Small intestine (tissue), 7 donors: ENCODE measurements at regions not wholly inside any gene's neighbourhood (a gene's known extent, or its start where the extent isn't known, plus 50 kb on each side); places are given as distances from the start of the nearest gene placed in this dataset.
"Not testable (repeated sequence)": the region's sequence is repeated elsewhere in the genome, so short reads cannot be mapped to it uniquely, and the experiment has no call there.

Experiments used
- DNase-seq, 2 donors: peaks; one replicate each; pipeline versions ENCODE4 v3.0.0 to v3.0.0-alpha.2; 2013
- FAIRE-seq: peaks from 2 replicates; lab custom pipeline; 2012; peaks lifted over from hg19 to GRCh38; lab: Jason Lieb, UNC
- H3K27ac ChIP-seq, 3 donors: one replicate each; pipeline ENCODE4 v1.5.1; 2013; ENCODE audit warnings: low read length in 2 of 3, mild to moderate bottlenecking in 2 of 3, control low read depth in 1 of 3, inconsistent platforms in 1 of 3, low read depth in 1 of 3, moderate library complexity in 1 of 3
- H3K27me3 ChIP-seq, 3 donors: one replicate each; pipeline ENCODE4 v1.6.1; 2013; ENCODE audit warnings: low read length in 3 of 3, inconsistent platforms in 1 of 3; ENCODE audit not compliant: control insufficient read depth in 3 of 3, insufficient read depth in 3 of 3
- H3K36me3 ChIP-seq, 3 donors: one replicate each; pipeline ENCODE4 v1.6.1; 2013; ENCODE audit warnings: low read length in 3 of 3, inconsistent platforms in 1 of 3, low read depth in 1 of 3, mild to moderate bottlenecking in 1 of 3, moderate library complexity in 1 of 3; ENCODE audit not compliant: control insufficient read depth in 3 of 3, insufficient read depth in 2 of 3
- H3K4me1 ChIP-seq, 3 donors: one replicate each; pipeline ENCODE4 v1.6.1; 2013; ENCODE audit warnings: low read length in 2 of 3, inconsistent platforms in 1 of 3, low read depth in 1 of 3, mild to moderate bottlenecking in 1 of 3, moderate library complexity in 1 of 3; ENCODE audit not compliant: control insufficient read depth in 3 of 3, insufficient read depth in 2 of 3
- H3K4me3 ChIP-seq, 3 donors: one replicate each; pipeline ENCODE4 v1.5.1; 2013; ENCODE audit warnings: low read length in 3 of 3, control low read depth in 1 of 3, inconsistent platforms in 1 of 3, low read depth in 1 of 3, mild to moderate bottlenecking in 1 of 3, moderate library complexity in 1 of 3
- H3K9me3 ChIP-seq, 2 donors: one replicate each; pipeline ENCODE4 v1.6.1; 2013; ENCODE audit warnings: low read depth in 1 of 2, low read length in 1 of 2; ENCODE audit not compliant: control insufficient read depth in 2 of 2, insufficient read depth in 1 of 2
- WGBS, 3 donors: extraction: QIAGEN DNeasy Blood & Tissue Kit; methylation state at CpG; one replicate each; pipeline ENCODE4 v1.1.7; 2013; 5-methylcytosine and 5-hydroxymethylcytosine counted together
- donor health status: healthy with polysubstance abuse.
- donor health status: control.
- donor health status: control.
- donor health status: Bipolar disorder and iron deficiency.
- donor health status: healthy.

GRCh38 chr4:123017636-123018395 is 95.4 kb upstream of the NUDT6 start:
- Histone ChIP-seq H3K27ac (no peak overlapping the region), H3K4me3 (no peak overlapping the region), H3K36me3 (peaks cover 0 to 3% (median 0%) of the 10 kb centered on the region in 3 donors), H3K9me3 (no peaks in the 10 kb centered on the region), H3K4me1 (no peaks in the 10 kb centered on the region), H3K27me3 (no peaks in the 10 kb centered on the region)
- no peak for FAIRE-seq
- no peak for DNase-seq
- 70 to 88% (median 84%) methylated on average over 3 of the region's 3 CpGs for WGBS, 3 donors

- no peaks in the 10 kb centered on the region for H3K4me1 ChIP-seq
- H3K27ac ChIP-seq, result no peak overlapping the region
- peaks cover 0 to 3% (median 0%) of the 10 kb centered on the region in 3 donors for H3K36me3 ChIP-seq
- DNase-seq (no peak), FAIRE-seq (no peak)
- H3K27me3 ChIP-seq, result no peaks in the 10 kb centered on the region
- no peak overlapping the region for H3K4me3 ChIP-seq
- WGBS, 3 donors, result 61 to 68% (median 64%) methylated on average over 3 of the region's 3 CpGs
- no peaks in the 10 kb centered on the region for H3K9me3 ChIP-seq
Measured at GRCh38 chr4:123018396-123018775, 96.0 kb upstream of the NUDT6 start.

GRCh38 chr4:123020285-123020684 is 97.9 kb upstream of the NUDT6 start:
- no peaks in the 10 kb centered on the region for H3K4me1 ChIP-seq
- no peaks in the 10 kb centered on the region for H3K27me3 ChIP-seq
- peaks cover 0 to 2% of the 10 kb centered on the region in 2 donors for H3K9me3 ChIP-seq
- H3K36me3 ChIP-seq, result peaks cover 0 to 5% (median 0%) of the 10 kb centered on the region in 3 donors
- FAIRE-seq (no peak), DNase-seq (no peak)
- WGBS, 3 donors, result 96 to 98% (median 98%) methylated on average over 11 of the region's 11 CpGs
- no peak overlapping the region for H3K4me3 ChIP-seq
- H3K27ac ChIP-seq, result no peak overlapping the region

GRCh38 chr4:123023647-123024046 is 101.2 kb upstream of the NUDT6 start:
- Histone ChIP-seq H3K4me1 (no peaks in the 10 kb centered on the region), H3K27me3 (no peaks in the 10 kb centered on the region), H3K36me3 (peaks cover 0 to 5% (median 0%) of the 10 kb centered on the region in 3 donors), H3K27ac (no peak overlapping the region), H3K4me3 (no peak overlapping the region), H3K9me3 (peaks cover 0 to 2% of the 10 kb centered on the region in 2 donors)
- WGBS, 3 donors, result 97 to 100% (median 98%) methylated on average over 15 of the region's 15 CpGs
- DNase-seq (no peak), FAIRE-seq (no peak)

GRCh38 chr4:123024710-123025109 is 102.3 kb upstream of the NUDT6 start:
- peaks cover 0 to 2% of the 10 kb centered on the region in 2 donors for H3K9me3 ChIP-seq
- no peaks in the 10 kb centered on the region for H3K27me3 ChIP-seq
- peaks cover 0 to 7% (median 0%) of the 10 kb centered on the region in 3 donors for H3K36me3 ChIP-seq
- no peaks in the 10 kb centered on the region for H3K4me1 ChIP-seq
- no peak for DNase-seq
- WGBS, 3 donors, result 72 to 81% (median 76%) methylated on average over 6 of the region's 6 CpGs
- H3K27ac ChIP-seq, result no peak overlapping the region
- FAIRE-seq, result no peak
- H3K4me3 ChIP-seq, result no peak overlapping the region

- Histone ChIP-seq H3K9me3 (peaks cover 0 to 2% of the 10 kb centered on the region in 2 donors), H3K27me3 (no peaks in the 10 kb centered on the region), H3K4me3 (no peak overlapping the region), H3K27ac (no peak overlapping the region), H3K36me3 (peaks cover 0 to 5% (median 0%) of the 10 kb centered on the region in 3 donors), H3K4me1 (no peaks in the 10 kb centered on the region)
- DNase-seq, result no peak
- FAIRE-seq, result no peak
- 87 to 92% (median 87%) methylated on average over 4 of the region's 4 CpGs for WGBS, 3 donors
Measured at GRCh38 chr4:123025398-123025797, 103.0 kb upstream of the NUDT6 start.

GRCh38 chr4:123026015-123026414 is 103.6 kb upstream of the NUDT6 start:
- not testable (repeated sequence) for FAIRE-seq, H3K4me1 ChIP-seq, DNase-seq, H3K36me3 ChIP-seq, H3K27ac ChIP-seq, H3K27me3 ChIP-seq, H3K9me3 ChIP-seq, H3K4me3 ChIP-seq
- 62 to 70% (median 67%) methylated on average over 2 of the region's 2 CpGs for WGBS, 3 donors

- no peak overlapping the region for H3K4me3 ChIP-seq
- peaks cover 0 to 2% (median 0%) of the 10 kb centered on the region in 3 donors for H3K36me3 ChIP-seq
- FAIRE-seq (no peak), DNase-seq (no peak)
- H3K27me3 ChIP-seq, result no peaks in the 10 kb centered on the region
- no peaks in the 10 kb centered on the region for H3K4me1 ChIP-seq
- 75 to 96% (median 94%) methylated on average over 2 of the region's 2 CpGs for WGBS, 3 donors
- no peak overlapping the region for H3K27ac ChIP-seq
- no peaks in the 10 kb centered on the region for H3K9me3 ChIP-seq
Measured at GRCh38 chr4:123031664-123032063, 109.3 kb upstream of the NUDT6 start.
